ENCODE measurements at regions not wholly inside any gene's neighbourhood (a gene's known extent, or its start where the extent isn't known, plus 50 kb on each side); places are given as distances from the start of the nearest gene placed in this dataset.

DNA sequence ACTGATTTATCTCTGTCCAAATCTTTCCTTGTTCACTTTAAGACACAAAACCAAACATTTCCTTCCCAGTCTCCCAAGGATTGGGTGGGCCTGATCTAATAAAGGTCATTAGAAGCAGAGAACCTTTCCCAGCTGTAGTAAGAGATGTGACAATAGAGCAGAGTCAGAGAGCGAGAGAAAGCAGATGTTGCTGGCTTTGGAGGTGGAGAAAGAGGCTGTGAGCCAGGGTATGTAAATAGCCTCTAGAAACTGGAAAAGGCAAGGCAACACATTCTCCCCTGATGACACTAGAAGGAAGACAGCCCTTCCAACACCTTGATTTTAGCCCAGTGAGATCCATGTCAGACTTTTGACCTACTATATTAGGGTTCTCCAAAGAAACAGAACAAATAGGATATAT lies 337.5 kb upstream of the CASK start:
- CTCF ChIA-PET: no interaction called here
- POLR2A ChIA-PET: no interaction called here
- Mint-ChIP-seq H3K27ac (no peak overlapping the region), H3K9me3 (ENCODE audit: insufficient read depth) (no peaks in the 10 kb centered on the region), H3K4me3 (no peak overlapping the region), H3K4me1 (no peaks in the 10 kb centered on the region), H3K27me3 (no peaks in the 10 kb centered on the region)
- H2AFZ ChIP-seq (ENCODE audit: insufficient read depth, low read depth, low read length, poor library complexity, severe bottlenecking): no peak overlapping the region
- no peak overlapping the region for H3K9ac ChIP-seq (ENCODE audit: low read length)
- H3K4me3 ChIP-seq (ENCODE audit: control extremely low read depth in 1 of 5, extremely low read depth in 1 of 5, insufficient read depth in 1 of 5, low read depth in 2 of 5, low read length in 4 of 5): no peak overlapping the region
- H3K79me2 ChIP-seq (ENCODE audit: control insufficient read depth, insufficient read depth, low read length): no peaks in the 10 kb centered on the region
- H3K9me3 ChIP-seq (ENCODE audit: control extremely low read depth in 1 of 3, control insufficient read depth in 2 of 3, insufficient read depth in 1 of 3, low read length in 2 of 3): peaks cover 0 to 2% (median 0%) of the 10 kb centered on the region in 3 donors
- H3K27me3 ChIP-seq (replicated peaks in 1 of 4; ENCODE audit: control extremely low read depth in 1 of 4, control insufficient read depth in 3 of 4, insufficient read depth in 4 of 4, low read length in 3 of 4): no peaks in the 10 kb centered on the region
- no peaks in the 10 kb centered on the region for H3K36me3 ChIP-seq (replicated peaks in 1 of 2; ENCODE audit: control extremely low read depth in 1 of 2, control insufficient read depth in 1 of 2, extremely low read depth in 1 of 2, insufficient read depth in 2 of 2, low read length in 1 of 2)
- no peaks in the 10 kb centered on the region for H4K20me1 ChIP-seq (ENCODE audit: control insufficient read depth, insufficient read depth, low read length, poor library complexity, severe bottlenecking)
- no CpG with 5 or more reads among the region's 1 CpG for WGBS (ENCODE audit: insufficient coverage)
- H3K4me2 ChIP-seq (replicated peaks; ENCODE audit: low read depth, low read length, poor library complexity, severe bottlenecking): no peak overlapping the region
- no peak for DNase-seq
- intact Hi-C loops (cut with micrococcal nuclease): no loop called here
- no peaks in the 10 kb centered on the region for H3K4me1 ChIP-seq (ENCODE audit: control insufficient read depth in 2 of 2, insufficient read depth in 2 of 2, low read length in 2 of 2)
- no peak for ATAC-seq (ENCODE audit: low read depth)
- H3K27ac ChIP-seq (ENCODE audit: low read length in 2 of 2): no peak overlapping the region
- TF ChIP-seq, protein P1, sequence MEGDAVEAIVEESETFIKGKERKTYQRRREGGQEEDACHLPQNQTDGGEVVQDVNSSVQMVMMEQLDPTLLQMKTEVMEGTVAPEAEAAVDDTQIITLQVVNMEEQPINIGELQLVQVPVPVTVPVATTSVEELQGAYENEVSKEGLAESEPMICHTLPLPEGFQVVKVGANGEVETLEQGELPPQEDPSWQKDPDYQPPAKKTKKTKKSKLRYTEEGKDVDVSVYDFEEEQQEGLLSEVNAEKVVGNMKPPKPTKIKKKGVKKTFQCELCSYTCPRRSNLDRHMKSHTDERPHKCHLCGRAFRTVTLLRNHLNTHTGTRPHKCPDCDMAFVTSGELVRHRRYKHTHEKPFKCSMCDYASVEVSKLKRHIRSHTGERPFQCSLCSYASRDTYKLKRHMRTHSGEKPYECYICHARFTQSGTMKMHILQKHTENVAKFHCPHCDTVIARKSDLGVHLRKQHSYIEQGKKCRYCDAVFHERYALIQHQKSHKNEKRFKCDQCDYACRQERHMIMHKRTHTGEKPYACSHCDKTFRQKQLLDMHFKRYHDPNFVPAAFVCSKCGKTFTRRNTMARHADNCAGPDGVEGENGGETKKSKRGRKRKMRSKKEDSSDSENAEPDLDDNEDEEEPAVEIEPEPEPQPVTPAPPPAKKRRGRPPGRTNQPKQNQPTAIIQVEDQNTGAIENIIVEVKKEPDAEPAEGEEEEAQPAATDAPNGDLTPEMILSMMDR (IDR thresholded peaks at IDR 0.05): no peak
- no peak for TF ChIP-seq EZH2 (IDR thresholded peaks at IDR 0.05; ENCODE audit: borderline replicate concordance, insufficient read depth, low read depth, low read length, poor library complexity, severe bottlenecking)

- Histone ChIP-seq H3K9me3 (ENCODE audit: control extremely low read depth in 1 of 3, control insufficient read depth in 2 of 3, insufficient read depth in 1 of 3, low read length in 2 of 3) (no peaks in the 10 kb centered on the region), H3K4me3 (ENCODE audit: control extremely low read depth in 1 of 5, extremely low read depth in 1 of 5, insufficient read depth in 1 of 5, low read depth in 2 of 5, low read length in 4 of 5) (no peak overlapping the region), H3K36me3 (replicated peaks in 1 of 2; ENCODE audit: control extremely low read depth in 1 of 2, control insufficient read depth in 1 of 2, extremely low read depth in 1 of 2, insufficient read depth in 2 of 2, low read length in 1 of 2) (no peaks in the 10 kb centered on the region), H3K9ac (ENCODE audit: low read length) (no peak overlapping the region), H3K4me1 (ENCODE audit: control insufficient read depth in 2 of 2, insufficient read depth in 2 of 2, low read length in 2 of 2) (no peaks in the 10 kb centered on the region), H3K27ac (ENCODE audit: low read length in 2 of 2) (no peak overlapping the region), H2AFZ (ENCODE audit: insufficient read depth, low read depth, low read length, poor library complexity, severe bottlenecking) (no peak overlapping the region), H4K20me1 (ENCODE audit: control insufficient read depth, insufficient read depth, low read length, poor library complexity, severe bottlenecking) (no peaks in the 10 kb centered on the region), H3K4me2 (replicated peaks; ENCODE audit: low read depth, low read length, poor library complexity, severe bottlenecking) (no peak overlapping the region), H3K79me2 (ENCODE audit: control insufficient read depth, insufficient read depth, low read length) (no peaks in the 10 kb centered on the region), H3K27me3 (replicated peaks in 1 of 4; ENCODE audit: control extremely low read depth in 1 of 4, control insufficient read depth in 3 of 4, insufficient read depth in 4 of 4, low read length in 3 of 4) (peaks cover 0 to 6% (median 2%) of the 10 kb centered on the region in 4 experiments)
- ATAC-seq (ENCODE audit: low read depth): no peak
- peaks cover 1% of the 10 kb centered on the region for H3K4me1 Mint-ChIP-seq
- intact Hi-C loops (cut with micrococcal nuclease): no loop called here
- no CpG with 5 or more reads among the region's 4 CpGs for WGBS (ENCODE audit: insufficient coverage)
- ChIA-PET POLR2A (no interaction called here), CTCF (no interaction called here)
- H3K4me3 Mint-ChIP-seq: no peak overlapping the region
- H3K9me3 Mint-ChIP-seq (ENCODE audit: insufficient read depth): no peaks in the 10 kb centered on the region
- no peak for DNase-seq
- TF ChIP-seq, protein P1 (IDR thresholded peaks at IDR 0.05): no peak
- no peak for TF ChIP-seq EZH2 (IDR thresholded peaks at IDR 0.05; ENCODE audit: borderline replicate concordance, insufficient read depth, low read depth, low read length, poor library complexity, severe bottlenecking)
- no peak overlapping the region for H3K27ac Mint-ChIP-seq
- H3K27me3 Mint-ChIP-seq: peaks cover 7% of the 10 kb centered on the region
Observed at GRCh38 chrX:42248226-42248625, 324.9 kb upstream of the CASK start.
